ENCODE measurements at regions not wholly inside any gene's neighbourhood (a gene's known extent, or its start where the extent isn't known, plus 50 kb on each side); places are given as distances from the start of the nearest gene placed in this dataset.

DNA sequence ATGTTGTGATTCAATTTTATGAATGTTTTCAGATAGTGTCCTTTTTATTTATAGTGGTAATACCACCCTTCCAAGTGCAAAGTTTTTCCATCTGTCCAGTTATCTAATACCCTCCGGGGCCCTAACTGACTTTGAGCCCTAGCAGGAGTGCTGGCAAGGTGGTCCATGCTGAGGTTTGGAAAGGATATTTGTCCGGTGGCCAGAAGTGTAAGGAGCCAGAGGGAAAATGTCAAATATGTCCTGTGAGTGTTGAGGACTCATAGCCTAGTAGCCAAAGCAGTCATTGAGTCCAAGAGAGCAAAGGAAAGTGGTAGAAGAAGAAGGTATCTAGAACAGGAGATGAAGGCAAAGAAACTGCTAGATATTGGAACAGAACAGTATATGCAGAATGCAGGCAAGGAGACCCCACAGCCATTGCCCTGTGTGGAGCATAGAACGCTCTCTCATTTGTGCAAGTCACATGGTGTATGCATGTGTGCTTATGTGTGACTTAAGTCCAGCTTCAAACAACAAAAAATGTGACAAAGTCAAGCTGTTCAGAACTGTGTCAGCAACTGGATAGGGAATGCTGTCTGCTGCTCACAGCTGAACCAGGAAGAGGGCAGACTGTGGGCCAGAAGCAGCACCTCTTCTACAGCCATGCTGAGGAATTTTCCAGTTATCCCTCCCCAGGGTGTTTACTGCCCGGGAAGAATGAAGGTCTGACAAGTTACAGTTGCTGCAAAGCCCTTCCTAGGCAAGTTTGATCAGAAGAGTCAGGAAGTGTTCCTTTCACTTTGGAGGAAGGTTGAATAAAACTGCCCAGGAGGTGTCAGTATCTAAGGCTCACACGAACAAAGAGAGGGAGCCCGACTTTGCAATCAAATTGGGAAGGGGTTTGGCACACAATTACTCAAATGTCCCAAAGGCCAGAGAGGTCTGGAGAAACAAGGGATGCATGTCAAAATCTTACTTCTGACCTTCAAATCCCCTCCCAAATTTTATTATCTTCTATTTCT is 463.3 kb upstream of the DMAC1 start:
- Histone ChIP-seq H3K4me3 (no peak overlapping the region), H3K36me3 (no peaks in the 10 kb centered on the region), H3K27me3 (no peaks in the 10 kb centered on the region), H3K9me3 (no peaks in the 10 kb centered on the region), H3K27ac (no peak overlapping the region), H3K4me1 (no peaks in the 10 kb centered on the region)
- TF ChIP-seq, protein P1, sequence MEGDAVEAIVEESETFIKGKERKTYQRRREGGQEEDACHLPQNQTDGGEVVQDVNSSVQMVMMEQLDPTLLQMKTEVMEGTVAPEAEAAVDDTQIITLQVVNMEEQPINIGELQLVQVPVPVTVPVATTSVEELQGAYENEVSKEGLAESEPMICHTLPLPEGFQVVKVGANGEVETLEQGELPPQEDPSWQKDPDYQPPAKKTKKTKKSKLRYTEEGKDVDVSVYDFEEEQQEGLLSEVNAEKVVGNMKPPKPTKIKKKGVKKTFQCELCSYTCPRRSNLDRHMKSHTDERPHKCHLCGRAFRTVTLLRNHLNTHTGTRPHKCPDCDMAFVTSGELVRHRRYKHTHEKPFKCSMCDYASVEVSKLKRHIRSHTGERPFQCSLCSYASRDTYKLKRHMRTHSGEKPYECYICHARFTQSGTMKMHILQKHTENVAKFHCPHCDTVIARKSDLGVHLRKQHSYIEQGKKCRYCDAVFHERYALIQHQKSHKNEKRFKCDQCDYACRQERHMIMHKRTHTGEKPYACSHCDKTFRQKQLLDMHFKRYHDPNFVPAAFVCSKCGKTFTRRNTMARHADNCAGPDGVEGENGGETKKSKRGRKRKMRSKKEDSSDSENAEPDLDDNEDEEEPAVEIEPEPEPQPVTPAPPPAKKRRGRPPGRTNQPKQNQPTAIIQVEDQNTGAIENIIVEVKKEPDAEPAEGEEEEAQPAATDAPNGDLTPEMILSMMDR (IDR thresholded peaks at IDR 0.05), result no peak
- no peak for TF ChIP-seq POLR2AphosphoS5 (IDR thresholded peaks at IDR 0.05)
- no peak for TF ChIP-seq POLR2A (IDR thresholded peaks at IDR 0.05)
- intact Hi-C loops (cut with DNase I; ENCODE audit: low total_unique reads), result no loop called here
- no peak for DNase-seq (ENCODE audit: low spot score in 2 of 2)

- Histone ChIP-seq H3K4me1 (no peaks in the 10 kb centered on the region), H3K27me3 (no peaks in the 10 kb centered on the region), H3K27ac (no peak overlapping the region), H3K36me3 (no peaks in the 10 kb centered on the region), H3K9me3 (no peaks in the 10 kb centered on the region), H3K4me3 (no peak overlapping the region)
- no peak for DNase-seq (ENCODE audit: low spot score in 2 of 2)
- intact Hi-C loops (cut with DNase I; ENCODE audit: low total_unique reads), result no loop called here
- TF ChIP-seq POLR2A (IDR thresholded peaks at IDR 0.05) (no peak), POLR2AphosphoS5 (IDR thresholded peaks at IDR 0.05) (no peak)
- TF ChIP-seq, protein P1 (IDR thresholded peaks at IDR 0.05), result no peak
These were observed 462.2 kb upstream of the DMAC1 start for GRCh38 chr9:8261737-8262136.

GRCh38 chr9:8259028-8259427 is 459.4 kb upstream of the DMAC1 start:
- no peak for DNase-seq (ENCODE audit: low spot score in 2 of 2)
- intact Hi-C loops (cut with DNase I; ENCODE audit: low total_unique reads), result no loop called here
- no peaks in the 10 kb centered on the region for H3K4me1 ChIP-seq
- no peak overlapping the region for H3K27ac ChIP-seq
- no peak overlapping the region for H3K4me3 ChIP-seq
- H3K9me3 ChIP-seq, result no peaks in the 10 kb centered on the region
- H3K27me3 ChIP-seq, result no peaks in the 10 kb centered on the region
- TF ChIP-seq POLR2AphosphoS5 (IDR thresholded peaks at IDR 0.05), result no peak
- TF ChIP-seq, protein P1 (IDR thresholded peaks at IDR 0.05), result no peak
- no peak for TF ChIP-seq POLR2A (IDR thresholded peaks at IDR 0.05)
- no peaks in the 10 kb centered on the region for H3K36me3 ChIP-seq

- Histone ChIP-seq H3K4me1 (no peaks in the 10 kb centered on the region), H3K27ac (no peak overlapping the region), H3K36me3 (no peaks in the 10 kb centered on the region), H3K9me3 (no peaks in the 10 kb centered on the region), H3K27me3 (no peaks in the 10 kb centered on the region), H3K4me3 (no peak overlapping the region)
- no peak for TF ChIP-seq POLR2AphosphoS5 (IDR thresholded peaks at IDR 0.05)
- no peak for TF ChIP-seq POLR2A (IDR thresholded peaks at IDR 0.05)
- TF ChIP-seq, protein P1 (IDR thresholded peaks at IDR 0.05), result no peak
- intact Hi-C loops (cut with DNase I; ENCODE audit: low total_unique reads), result no loop called here
- DNase-seq (ENCODE audit: low spot score in 2 of 2), result no peak
These were observed 457.3 kb upstream of the DMAC1 start for GRCh38 chr9:8256880-8257279.

DNA sequence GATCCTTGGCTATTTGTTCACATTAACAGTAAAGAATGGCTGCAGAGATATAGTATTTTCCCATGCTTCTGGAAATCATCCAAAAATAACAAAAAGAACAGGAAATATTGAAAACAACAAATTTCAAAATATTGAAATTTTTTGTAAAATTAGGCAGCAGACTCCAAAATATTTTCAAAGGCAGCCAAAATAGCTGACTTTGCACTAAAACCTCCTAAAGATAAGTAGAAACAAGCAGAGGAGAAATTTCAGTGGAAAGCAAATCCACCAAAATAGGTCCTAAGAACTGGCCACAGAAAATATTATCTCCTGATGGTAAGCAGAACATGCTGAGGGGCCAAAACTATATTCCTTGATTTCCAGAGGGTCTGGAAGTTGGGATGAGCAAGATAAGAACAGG is 456.3 kb upstream of the DMAC1 start:
- DNase-seq (ENCODE audit: low spot score in 2 of 2), result no peak
- Histone ChIP-seq H3K36me3 (no peaks in the 10 kb centered on the region), H3K9me3 (no peaks in the 10 kb centered on the region), H3K4me3 (no peak overlapping the region), H3K27me3 (no peaks in the 10 kb centered on the region), H3K27ac (no peak overlapping the region), H3K4me1 (no peaks in the 10 kb centered on the region)
- intact Hi-C loops (cut with DNase I; ENCODE audit: low total_unique reads), result no loop called here
- TF ChIP-seq POLR2A (IDR thresholded peaks at IDR 0.05) (no peak), POLR2AphosphoS5 (IDR thresholded peaks at IDR 0.05) (no peak)
- TF ChIP-seq, protein P1 (IDR thresholded peaks at IDR 0.05), result no peak
